ENCODE measurements at regions not wholly inside any gene's neighbourhood (a gene's known extent, or its start where the extent isn't known, plus 50 kb on each side); places are given as distances from the start of the nearest gene placed in this dataset.

DNA sequence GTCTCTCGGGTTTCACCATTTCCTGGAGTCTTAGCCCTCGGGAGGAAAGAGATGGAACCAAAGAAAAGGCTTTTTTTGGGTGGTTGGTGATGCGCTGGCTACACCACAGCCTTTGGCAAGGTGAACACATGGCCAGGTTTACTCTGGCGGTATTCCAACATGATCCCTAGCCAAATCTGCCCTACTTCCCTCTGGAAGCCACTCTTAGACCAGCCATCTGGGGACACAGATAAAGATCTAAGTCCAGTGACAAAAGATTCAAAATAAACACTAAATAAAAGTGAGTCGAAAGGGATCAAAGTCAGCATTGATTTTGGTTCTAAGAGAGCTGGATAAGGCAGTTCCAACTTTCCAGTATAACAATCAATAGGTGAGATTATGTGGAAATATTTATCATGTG, 694.5 kb downstream of the VRK1 start:
- TF ChIP-seq ZNF274 (IDR thresholded peaks at IDR 0.05; ENCODE audit: low read depth, low read length) (no peak), SUZ12 (IDR thresholded peaks at IDR 0.05; ENCODE audit: extremely low read depth, insufficient read depth, insufficient read length) (no peak), YY1 (IDR thresholded peaks at IDR 0.05; ENCODE audit: insufficient read depth, insufficient read length) (no peak)
